ENCODE measurements at regions not wholly inside any gene's neighbourhood (a gene's known extent, or its start where the extent isn't known, plus 50 kb on each side); places are given as distances from the start of the nearest gene placed in this dataset.

DNA sequence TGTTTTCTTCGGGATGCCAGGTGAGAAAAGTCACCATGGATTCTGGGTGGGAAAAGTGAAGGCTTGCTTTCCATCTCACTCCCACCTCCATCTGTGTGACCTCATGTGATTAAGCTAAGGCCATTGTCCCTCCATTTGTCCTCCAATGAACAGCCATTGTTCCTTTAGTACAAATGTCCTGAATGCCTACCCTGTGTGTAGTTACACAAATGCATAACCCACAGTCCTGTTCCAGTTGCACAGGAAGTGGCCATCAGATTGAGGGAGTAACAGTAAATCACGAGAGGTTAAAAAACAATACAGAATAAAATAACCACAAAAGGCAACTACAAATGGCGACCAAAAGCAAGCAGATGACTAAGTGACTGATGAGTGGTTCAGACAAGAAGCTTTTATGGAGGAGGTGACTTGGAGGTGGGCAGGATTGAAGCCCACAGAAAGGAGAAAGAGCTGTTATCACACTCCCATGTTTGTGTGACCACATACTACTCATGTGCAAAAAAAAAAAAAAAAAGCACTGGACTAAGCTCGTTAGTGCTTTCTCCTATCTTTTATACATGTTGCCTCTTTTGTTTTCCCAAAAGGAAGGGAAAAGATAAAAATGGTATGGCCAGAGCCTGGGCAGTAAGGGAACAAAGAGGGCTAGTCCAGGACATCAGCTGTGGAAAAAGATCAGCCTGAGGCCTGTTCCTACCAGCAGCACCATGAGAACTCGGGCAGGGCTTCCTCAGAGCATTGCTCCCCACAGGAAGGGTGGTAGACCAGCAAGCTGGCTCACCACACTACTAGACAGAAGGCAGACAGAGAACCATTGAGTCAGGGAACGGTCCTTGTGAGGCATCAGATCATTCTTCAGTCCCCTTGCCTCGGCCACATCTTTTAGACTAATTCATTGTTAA lies 111.0 kb downstream of the TFAP2A start:
- TF ChIP-seq EZH2 (IDR thresholded peaks at IDR 0.05; ENCODE audit: insufficient read depth, low read length) = no peak
- TF ChIP-seq, protein P1, sequence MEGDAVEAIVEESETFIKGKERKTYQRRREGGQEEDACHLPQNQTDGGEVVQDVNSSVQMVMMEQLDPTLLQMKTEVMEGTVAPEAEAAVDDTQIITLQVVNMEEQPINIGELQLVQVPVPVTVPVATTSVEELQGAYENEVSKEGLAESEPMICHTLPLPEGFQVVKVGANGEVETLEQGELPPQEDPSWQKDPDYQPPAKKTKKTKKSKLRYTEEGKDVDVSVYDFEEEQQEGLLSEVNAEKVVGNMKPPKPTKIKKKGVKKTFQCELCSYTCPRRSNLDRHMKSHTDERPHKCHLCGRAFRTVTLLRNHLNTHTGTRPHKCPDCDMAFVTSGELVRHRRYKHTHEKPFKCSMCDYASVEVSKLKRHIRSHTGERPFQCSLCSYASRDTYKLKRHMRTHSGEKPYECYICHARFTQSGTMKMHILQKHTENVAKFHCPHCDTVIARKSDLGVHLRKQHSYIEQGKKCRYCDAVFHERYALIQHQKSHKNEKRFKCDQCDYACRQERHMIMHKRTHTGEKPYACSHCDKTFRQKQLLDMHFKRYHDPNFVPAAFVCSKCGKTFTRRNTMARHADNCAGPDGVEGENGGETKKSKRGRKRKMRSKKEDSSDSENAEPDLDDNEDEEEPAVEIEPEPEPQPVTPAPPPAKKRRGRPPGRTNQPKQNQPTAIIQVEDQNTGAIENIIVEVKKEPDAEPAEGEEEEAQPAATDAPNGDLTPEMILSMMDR (IDR thresholded peaks at IDR 0.05; ENCODE audit: insufficient read depth, low read depth, low read length) = no peak
